NCI-H1092 (cell line): ENCODE measurements at regions not wholly inside any gene's neighbourhood (a gene's known extent, or its start where the extent isn't known, plus 50 kb on each side); places are given as distances from the start of the nearest gene placed in this dataset.
"Not testable (repeated sequence)": the region's sequence is repeated elsewhere in the genome, so short reads cannot be mapped to it uniquely, and the experiment has no call there.

ENCODE experiments used
- DNase-seq: peaks from one replicate; lab custom pipeline; 2025; lab: John Stamatoyannopoulos, UW

DNA sequence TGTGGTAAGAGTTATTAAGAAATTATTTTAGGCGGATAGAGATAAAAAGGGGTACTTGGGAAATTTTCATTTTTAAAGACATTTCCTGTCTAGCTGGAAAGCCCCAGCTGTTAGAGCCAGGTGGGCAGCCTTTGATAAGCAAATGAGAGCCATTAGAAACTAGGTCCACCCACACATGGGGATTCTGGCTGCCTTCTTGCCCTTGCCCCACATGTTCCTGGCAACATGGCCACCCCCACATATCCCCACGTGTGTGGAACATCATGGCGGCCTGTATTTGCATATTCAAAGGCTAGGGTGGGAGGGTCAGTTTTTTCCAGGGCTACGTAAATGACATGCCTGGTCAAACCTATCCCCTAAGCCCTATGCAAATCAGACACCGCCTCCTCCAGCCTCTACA is 1382.1 kb downstream of the AACS start:
- DNase-seq = no peak

DNA sequence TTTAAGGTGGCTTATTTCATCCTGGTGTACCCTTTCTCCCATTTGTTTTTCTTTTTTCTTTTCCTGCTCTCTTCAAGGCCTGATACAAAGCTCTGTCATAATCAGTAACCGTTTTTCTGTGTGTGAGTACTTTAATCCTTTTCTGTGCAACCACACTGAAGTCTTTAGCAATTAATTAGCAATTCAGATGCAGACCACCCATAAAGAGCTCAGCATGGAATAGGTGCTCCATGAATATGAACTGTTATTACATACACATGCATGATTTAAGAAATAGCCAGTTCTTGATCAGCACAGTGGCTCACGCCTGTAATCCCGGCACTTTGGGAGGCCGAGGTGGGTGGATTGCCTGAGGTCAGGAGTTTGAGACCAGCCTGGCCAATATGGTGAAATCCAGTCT is 1386.6 kb downstream of the AACS start:
- DNase-seq = no peak

- not testable (repeated sequence) for DNase-seq
Measured at GRCh38 chr12:126452686-126453085, 1387.5 kb downstream of the AACS start.

DNA sequence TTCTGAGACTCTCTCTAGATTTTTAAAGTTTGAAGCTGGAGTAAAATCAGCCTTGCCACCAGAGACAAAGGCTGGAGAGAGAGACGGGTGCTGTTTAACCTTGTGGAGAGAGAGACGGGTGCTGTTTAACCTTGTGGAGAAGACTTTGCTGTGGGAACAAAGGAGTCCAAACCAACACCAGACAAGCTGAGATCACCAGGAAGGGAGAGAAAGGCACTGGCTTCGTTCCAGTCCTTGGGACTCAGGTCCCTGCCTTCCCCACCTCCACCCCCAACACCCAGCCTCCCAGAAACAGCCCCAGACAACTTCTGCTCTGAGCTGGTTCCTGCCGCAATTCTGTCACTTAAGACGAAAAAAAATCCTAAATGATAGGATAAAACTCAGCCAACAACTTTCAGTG is 1389.3 kb downstream of the AACS start:
- no peak for DNase-seq

GRCh38 chr12:126457776-126458175 is 1392.5 kb downstream of the AACS start:
- DNase-seq = no peak

DNA sequence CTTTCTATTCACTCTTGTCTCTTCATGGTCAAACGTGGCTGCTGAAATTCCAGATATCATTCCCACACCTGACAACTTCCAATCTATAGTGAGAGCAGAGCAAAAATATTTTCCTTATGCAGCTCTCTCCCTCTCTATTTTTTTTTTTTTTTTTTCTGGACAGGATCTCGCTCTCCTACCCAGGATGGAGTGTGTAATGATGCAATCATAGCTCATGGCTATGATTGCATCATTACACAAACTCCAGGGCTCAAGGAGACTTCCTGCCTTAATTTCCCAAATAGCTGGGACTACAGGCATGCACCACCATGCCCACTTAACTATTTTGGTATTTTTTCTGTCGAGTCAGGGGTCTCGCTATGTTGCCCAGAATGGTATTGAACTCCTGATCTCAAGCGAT is 1398.9 kb downstream of the AACS start:
- no peak for DNase-seq

- no peak for DNase-seq
Measured at GRCh38 chr12:126469211-126469610, 1404.0 kb downstream of the AACS start.

DNA sequence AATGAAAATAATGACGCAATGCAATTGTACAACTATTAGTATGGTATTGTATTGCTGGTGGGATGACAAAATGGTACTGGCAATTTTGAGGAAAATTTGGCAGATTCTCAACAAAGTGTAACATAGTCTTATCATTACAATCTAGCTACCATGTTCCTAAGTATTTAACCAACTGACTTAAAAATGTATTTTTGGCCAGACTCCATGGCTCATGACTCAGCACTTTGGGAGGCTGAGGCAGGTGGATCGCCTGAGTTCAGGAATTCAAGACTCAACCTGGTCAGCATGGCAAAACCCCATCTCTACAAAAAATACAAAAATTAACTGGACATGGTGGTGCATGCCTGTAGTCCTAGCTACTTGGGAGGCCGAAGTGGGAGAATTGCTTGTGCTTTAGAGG is 1409.5 kb downstream of the AACS start:
- DNase-seq = no peak

DNA sequence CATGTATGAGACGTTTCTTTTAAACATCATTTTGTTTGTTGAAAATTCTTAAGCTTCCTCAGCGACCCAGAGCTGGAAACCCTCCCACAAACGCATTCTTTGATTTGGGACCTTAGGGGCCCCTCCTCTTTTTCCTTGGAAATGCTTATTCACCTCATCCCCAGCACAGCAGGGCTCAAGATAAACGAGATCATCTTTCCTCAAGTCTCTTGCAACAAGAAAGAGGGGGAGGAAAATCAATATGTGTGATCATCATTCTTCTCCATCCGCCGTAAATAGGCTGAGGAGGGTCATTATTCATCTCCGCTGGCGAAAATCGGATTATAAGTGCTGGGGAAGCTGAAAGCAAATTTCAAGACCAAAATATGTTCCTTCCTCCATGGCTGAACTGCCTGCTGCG is 1415.2 kb downstream of the AACS start:
- DNase-seq = no peak

DNA sequence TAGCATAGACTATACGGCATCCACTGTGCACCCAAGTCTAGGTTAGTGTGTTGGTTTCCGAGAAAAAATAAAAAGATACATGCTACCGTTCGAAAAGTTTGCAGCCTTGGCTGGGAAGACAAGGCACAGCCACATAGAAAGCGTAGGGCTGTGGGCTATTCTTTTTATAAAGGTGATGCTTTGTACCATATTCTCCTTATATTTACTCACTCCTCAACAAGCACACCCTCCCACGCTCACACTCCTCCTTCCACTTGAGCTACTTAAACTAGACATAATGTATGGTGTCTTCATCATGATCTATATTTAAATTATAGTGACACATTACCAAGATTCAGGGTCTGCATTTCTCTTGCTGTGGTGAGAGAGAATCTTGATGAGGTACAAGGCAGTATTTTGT is 1416.5 kb downstream of the AACS start:
- DNase-seq = no peak

GRCh38 chr12:126482238-126482889 is 1417.1 kb downstream of the AACS start:
- DNase-seq = no peak

- DNase-seq = no peak
Measured at GRCh38 chr12:126483145-126484068, 1418.2 kb downstream of the AACS start.

- no peak for DNase-seq
Measured at GRCh38 chr12:126487431-126487980, 1422.3 kb downstream of the AACS start.

DNA sequence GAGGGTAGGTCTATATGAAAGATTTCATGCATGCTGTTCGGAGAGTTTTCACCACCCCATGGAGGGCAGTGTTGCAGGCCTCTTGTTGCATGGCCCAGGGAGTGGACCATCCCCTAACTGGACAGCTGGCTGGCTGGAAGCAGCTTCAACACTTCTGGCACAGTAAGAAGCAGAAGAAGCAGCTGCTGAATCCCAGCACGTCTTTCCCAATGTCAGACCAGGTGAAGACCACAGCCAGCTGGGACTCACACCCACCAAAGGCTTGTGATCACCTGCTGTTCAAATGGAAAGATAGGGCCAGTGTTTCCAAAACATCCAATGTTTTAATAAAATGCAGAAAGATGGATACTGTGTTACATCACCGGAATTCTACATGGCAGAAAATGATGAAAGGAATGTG is 1423.6 kb downstream of the AACS start:
- DNase-seq = no peak

- no peak for DNase-seq
Measured at GRCh38 chr12:126492181-126492580, 1426.9 kb downstream of the AACS start.

DNA sequence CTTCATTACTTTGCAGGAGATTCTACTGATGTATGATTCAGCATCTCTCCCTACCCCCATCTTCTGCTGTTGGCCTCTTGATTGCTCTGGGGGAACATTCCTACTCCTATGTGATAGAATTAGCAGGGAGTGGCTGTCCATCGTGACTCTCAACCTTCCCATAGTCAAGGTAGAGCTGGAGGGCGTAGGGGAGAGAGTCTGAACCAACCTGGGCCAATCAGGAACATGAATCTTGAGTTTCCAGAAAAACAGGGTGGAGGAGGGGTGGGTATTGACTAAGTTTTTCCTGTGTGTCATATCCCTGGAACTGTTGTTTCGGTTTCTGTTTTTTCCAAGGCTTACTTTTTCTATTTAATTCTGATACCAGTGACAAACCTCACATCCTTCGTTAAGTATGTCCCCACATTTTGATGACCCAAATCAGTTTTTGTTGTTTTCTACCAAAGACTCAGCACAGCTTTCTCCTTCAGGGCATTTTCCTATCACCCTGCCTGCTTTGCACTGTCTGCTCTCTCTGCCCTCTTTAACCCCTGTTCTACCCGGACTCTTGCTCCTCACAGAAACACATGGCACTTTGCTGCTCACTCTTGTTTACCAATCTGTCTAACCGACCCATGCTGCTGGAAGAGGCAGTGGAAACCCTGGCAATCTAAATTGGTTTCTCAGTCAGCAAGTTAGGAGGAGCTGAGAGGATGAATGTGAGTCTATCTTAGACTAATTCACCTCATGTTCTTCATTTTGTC is 1428.3 kb downstream of the AACS start:
- no peak for DNase-seq

GRCh38 chr12:126496201-126496600 is 1431.0 kb downstream of the AACS start:
- DNase-seq = no peak

- DNase-seq = no peak
Measured at GRCh38 chr12:126506426-126507182, 1441.4 kb downstream of the AACS start.

DNA sequence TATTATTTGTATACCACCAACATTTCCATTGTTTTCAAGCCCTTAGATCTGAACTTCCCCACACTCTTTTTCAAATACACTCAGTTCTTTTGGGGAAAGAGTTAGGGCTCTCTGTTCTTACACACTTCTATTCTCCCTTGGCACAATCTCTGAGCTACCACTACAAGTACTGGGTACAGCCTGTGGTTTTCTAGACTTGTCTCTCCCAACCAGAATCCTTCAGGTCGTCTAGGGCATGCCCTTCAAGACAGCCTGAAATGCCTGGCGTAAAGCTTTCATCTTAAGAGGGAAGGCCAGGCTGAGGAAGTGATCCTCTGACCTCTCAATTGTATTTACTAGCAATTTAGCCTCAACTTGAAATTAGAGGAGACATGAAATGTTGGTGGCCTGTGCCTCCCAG is 1442.0 kb downstream of the AACS start:
- no peak for DNase-seq

GRCh38 chr12:126509572-126509971 is 1444.3 kb downstream of the AACS start:
- no peak for DNase-seq

GRCh38 chr12:126510630-126511029 is 1445.4 kb downstream of the AACS start:
- no peak for DNase-seq
